Ecto neural progenitor cell (in vitro differentiated cells): ENCODE measurements at regions not wholly inside any gene's neighbourhood (a gene's known extent, or its start where the extent isn't known, plus 50 kb on each side); places are given as distances from the start of the nearest gene placed in this dataset.
"Not testable (repeated sequence)": the region's sequence is repeated elsewhere in the genome, so short reads cannot be mapped to it uniquely, and the experiment has no call there.

Experiments
- DNase-seq: peaks from one replicate; pipeline ENCODE4 v3.0.0-alpha.2; 2018; ENCODE audit warnings: low spot score

DNA sequence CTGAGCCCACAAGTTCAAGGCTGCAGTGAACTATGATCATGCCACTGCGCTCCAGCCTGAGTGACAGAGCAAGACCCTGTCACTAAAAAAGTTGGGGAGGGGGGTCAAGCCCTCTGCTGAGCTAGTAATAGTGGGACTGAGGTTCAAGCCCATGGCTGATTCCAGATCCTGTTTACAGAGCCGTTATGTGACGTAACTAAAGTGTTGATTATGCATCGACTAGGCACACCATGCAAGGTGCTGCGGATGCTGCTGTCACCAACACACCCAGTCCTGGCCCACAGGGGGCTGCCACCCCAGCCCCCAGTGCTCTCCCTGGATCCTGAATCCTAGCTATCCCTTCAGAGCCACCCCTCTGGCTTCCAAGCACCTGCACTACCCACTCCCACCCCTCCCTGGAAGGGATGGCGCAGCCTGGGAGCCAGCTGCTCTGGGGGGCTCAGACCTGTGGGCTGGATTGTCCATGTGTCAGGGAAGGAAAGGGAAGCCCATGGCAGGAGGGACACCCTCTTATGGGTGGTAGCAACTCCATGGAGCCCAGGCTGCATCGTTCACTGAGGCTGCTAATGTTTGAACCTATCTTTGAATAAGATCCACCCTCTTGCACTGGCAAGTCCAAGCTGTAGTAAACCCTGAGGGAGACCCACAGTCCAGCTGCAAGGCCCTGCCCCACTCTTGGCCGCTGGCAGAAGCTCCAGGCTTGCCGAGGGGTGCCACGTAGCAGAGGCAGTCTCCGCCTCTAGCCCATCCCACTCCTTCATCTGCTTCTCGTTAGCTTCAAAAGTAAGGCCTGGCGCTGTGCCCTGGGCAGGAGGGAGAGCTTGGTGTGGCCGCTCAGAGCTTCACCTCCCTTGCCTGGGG, 95.0 kb downstream of the SNX5 start:
- no peak for DNase-seq

DNA sequence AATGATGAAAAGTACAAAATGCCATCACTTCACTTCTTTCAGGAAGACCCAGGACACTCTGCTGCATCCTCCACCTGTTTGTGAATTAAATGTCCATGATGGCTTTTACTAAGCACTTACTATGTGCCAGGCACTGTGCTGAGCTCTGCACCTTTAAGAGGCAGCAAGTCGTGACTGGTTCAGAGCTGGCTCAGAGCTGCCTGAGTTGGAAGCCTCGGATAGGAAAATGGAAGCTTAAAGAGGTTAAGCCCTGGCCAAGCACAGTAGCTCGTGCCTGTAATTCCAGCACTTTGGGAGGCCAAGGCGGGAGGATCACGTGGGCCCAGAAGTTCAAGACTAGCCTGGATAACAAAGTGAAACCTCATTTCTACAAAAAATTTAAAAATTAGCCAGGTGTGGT, 95.6 kb downstream of the SNX5 start:
- no peak for DNase-seq

DNA sequence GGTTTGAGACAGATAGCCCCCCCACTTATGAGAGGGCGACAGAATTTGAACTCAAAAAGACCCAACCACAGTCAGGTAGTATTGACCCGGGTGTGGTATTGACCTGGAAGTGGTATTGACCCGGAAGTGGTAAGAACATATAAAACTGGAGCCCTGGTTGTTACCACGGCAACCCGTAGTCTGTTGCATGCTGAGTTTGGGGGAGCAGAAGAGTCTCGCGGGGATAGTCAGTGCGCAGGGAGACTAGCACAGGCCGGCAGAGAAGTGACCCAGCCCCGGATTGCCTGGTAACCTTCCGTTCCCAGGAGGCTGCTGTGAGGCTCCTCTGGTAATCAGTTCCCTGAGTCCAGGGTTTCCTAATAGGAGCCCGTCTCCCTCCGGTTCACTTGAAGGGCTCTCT, 96.2 kb downstream of the SNX5 start:
- DNase-seq, result no peak

DNA sequence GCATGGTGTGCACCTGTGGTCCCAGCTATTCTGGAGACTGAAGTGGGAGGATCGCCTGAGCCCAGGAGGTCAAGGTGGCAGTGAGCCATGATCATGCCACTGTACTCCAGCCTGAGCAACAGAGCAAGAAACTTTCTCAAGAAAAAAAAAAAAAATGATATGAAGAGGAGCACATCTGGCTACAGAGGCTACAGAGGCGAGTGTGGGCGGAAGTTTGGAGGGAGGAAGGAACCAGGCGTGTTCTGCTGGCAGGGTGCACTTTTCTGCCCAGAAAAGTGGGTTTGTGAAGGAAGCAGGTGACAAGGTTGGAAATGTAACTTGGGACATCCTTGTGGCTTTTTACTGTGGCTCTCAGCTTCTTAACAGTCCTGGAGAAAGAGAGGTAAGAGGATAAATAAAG, 96.7 kb downstream of the SNX5 start:
- no peak for DNase-seq

DNA sequence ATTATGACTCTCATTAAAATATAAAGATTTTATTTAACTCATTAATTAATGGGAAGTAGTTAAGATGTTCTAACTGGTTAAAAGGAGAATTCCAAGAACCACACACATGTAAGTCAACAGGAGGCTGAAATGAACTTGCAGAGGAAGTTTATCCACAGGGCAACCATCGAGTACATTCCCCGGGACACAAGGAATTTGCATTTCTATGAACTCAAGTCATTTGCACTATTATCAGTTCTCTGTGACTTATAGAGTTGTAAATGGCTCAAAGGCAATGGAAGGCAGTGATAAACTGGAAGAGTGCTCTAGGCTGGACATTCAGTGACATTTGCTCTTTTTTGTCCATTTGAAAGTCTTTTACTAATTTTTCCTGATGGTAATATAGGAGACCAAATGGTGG, 97.4 kb downstream of the SNX5 start:
- DNase-seq, result no peak

DNA sequence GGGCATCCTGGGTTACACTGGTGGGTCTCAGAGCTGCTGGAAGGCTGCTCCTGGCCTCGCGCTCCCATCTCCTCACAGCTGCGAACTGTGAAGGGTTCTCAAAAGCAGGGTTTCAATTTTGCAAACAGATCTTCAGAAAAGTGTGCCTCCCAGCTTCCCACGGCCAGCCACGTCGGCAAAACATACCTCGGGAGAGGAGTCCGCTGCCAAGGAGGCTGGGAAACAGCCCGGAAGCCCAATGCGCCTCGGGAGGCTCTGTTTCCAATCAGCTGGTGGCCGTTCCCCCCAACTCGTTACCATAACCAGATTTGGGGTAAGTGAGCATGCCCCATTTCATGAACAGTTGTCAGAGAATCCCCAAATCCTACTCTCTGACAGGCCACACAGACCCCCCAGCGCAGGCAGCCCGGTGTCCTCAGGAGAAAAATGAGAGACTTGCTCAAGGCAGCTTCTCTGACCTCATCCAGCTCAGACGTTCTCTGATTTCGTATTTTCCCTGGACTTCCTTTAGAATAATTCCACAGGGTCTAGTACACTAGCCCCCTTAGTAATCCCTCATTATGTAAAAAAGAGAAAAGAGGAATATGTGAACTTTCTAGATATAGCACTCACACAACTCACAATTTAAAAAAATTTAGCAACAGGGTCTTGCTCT, 98.4 kb downstream of the SNX5 start:
- DNase-seq, result no peak

DNA sequence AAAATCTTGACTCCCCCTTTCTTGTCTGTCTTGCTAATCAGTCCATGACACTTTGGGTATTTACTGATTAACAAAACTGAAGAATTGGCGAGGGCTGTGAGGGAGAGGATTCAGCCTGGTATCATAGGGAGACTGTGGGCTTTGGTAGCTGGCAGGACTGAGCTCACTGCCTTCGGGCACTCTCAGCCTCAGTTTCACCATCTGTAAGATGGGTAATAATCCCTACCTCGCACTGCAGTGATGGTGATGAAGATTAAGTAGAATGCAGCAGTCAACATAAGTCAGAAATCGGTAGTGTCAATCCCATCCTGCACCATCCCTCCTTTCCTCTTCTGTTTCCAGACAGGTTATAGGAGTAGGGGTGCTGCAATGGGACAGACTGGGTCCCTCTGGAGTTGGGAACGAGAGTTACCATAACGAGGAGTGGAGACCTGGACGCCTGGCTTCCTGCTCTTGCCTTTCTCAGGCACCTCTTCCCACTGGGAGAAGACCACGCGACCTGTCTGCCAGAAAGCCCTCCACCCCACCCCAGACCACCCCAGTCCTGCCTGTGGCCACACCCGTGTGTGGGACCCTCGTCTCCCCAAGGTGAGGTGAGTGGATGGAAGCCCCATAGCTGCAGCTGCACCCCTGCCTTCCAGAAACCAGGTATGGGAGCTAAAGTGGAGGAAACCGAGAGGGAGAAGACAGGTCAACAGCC, 99.1 kb downstream of the SNX5 start:
- no peak for DNase-seq

DNA sequence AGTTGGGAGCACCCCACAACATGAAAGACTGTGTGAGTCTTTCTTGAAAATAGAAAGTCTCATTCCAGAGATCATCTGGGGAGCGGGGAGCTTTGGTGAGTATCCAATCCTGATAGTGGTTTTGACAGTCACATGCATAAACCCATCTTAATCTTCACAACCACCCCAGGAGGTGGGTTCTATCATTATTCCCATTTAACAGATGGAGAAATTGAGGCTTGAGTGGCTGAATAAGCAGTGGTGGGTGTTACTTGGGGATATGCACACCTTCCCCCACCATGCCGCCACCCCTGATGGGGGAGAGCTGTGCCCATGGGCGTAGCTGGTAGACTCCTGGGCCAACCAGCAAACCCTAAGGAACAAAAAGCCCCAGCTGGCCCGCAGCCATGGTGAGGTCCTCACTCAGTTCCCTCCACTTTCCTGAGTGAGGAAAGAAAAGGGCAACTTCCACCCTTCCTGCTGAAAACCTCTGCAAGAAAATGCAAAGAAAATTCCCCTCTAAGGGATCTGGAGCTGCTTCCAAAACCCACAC, 99.8 kb downstream of the SNX5 start:
- DNase-seq, result no peak

DNA sequence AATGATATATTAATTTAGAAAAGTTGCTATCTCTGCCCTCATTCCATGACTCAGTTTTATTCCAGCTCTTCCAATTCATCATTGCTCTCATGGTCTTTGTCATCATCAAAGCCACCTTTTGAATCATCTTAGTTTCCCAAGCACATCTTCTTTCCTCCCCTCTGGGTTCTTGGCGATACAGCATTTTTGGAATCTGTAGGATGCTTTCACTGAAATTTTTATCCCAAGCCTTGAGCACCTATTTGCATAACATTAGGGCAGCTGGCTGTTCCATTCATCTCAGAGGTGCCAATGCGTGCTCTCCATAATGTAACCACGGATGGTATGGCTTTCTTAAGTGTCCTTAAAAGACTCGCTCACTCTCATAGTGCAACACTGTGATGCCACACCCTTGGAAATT, 100.4 kb downstream of the SNX5 start:
- DNase-seq, result no peak

DNA sequence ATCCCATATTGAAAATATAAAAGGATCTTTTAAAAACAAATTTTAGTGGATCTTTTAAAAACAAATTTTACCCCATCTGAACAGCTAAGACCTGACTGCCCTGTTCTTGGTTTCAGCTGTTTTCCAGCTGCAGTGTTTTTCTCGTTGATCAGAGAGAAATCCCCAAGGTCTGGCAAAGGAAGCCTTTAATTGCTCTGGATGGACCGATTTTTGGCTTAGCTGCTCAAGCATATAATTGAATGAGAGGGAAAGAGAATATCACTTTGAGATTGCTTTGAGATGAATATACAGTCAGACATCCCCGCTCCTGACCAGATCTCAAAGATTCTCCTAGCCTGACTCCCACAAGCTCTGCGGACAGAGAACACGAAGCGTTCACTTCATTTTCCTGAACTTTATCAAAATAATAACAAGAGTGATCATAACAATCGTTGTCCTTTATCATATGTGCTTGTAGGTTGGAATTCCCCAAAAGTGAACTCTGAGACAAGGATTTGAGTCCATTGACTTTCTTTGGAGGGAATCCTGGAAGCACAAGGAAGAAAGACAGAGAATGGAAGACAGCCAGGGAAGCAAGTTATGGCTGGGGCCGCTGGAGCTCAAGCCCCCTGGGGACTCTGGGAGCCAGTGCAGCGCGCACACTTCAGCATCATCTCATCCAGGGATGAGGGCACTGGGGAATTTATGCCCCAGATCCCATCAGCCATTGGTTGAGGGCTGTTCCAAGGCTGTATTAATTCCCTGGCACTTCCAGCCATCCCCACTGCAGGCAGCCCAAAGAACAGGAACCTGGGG, 101.3 kb downstream of the SNX5 start:
- DNase-seq, result no peak

DNA sequence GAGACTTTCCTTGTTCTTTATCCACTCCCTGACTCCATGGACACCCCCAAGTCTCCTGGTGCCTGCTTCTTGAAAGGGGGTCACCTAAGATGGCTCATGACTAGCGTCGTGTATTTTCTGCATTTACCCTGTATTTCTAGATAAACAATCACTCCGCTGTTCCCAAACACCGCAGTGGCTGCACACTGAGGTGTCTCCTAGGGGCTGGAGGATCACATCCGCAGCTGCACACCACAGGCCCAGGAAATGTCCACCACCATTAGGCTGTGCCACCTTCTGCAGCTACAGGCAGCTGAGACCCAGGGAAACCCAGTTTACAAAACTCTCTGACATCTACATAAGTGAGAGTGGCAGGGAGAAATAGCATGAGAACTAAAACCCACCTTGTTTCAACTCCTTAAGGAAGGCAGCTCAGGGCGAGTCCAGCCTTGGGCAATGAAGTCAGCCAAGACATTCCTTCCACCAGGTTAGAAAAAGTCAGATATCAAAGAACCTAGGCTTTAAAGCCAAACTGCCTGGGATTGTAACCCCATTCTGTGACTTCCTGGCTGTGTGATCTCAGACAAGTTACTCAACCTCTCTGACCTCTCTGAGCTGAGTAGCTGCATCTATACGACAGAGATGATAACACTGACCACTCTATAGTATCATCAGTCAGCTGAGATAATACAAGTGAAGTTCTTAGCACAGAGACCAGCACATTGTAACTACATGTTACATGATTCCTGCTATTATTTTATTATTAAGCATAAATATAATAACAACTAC, 102.2 kb downstream of the SNX5 start:
- DNase-seq, result no peak

DNA sequence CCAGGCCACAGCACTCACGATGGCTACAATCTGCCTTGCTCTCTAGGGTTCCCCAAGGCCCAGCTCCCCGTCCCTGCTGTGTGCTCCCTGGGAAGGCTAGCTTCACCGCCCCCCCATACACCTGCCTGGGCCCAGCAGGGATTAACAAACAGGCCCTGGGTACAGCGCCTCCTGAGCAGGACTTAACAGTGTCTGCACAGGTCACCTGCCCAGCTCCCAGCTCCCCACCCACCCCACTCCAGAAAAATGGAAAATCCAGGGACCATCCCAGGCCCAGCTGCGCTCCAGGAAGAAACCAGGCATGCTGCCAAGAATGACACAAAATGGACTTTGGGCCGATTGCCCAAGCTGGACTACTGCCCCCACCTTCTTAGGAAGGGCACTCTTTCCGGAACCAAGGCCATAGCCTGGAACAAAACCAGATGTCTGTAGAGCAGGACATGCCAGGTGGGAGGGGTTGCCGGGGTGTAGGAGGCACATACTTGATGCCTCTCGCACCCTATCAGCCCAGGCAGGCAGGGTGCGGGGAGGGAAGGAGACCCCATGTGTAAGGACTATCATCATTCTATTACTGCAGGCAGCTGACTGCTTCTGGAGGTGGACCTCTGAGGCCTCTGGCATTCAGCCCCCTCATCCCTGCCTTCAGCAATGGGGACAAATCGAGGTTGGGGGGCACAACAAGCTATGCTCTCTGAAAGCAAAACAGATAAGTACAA, 104.9 kb downstream of the SNX5 start:
- no peak for DNase-seq

DNA sequence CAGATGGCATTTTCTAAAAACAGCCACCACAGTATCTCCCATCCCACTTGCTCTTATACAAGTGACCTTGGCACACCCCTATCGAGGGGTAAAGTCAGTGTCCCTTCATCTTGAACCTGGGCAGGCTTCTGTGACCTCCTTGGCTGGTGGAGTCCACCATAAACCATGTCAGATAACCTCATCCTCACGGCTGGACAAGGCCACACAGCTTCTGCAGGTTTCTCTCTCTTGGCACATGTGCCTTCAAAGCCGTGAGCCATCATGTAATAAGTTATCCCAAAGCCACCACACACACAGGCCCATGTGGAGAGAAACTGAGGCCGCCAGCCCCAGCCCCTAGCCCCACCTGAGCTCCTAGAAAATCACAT, 105.4 kb downstream of the SNX5 start:
- DNase-seq, result no peak

DNA sequence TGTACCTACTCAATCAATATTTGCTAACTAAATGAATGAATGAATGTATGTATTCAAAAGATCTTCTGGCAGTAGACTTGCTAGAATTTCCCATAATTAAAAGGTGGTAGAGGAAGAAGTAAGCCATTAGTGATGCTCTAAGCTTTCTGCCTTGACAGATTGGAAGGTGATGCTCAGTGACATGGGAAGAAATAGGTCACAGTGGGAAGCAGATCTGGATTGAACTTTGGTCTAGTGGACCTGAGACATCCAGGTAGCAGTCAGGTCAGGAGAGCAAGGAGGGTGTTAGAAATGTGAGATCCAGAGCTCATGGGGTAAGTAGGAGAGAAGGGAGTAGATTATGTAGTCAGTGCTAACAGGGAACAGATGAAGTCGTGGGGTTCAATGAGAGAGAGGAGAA, 106.4 kb downstream of the SNX5 start:
- no peak for DNase-seq

DNA sequence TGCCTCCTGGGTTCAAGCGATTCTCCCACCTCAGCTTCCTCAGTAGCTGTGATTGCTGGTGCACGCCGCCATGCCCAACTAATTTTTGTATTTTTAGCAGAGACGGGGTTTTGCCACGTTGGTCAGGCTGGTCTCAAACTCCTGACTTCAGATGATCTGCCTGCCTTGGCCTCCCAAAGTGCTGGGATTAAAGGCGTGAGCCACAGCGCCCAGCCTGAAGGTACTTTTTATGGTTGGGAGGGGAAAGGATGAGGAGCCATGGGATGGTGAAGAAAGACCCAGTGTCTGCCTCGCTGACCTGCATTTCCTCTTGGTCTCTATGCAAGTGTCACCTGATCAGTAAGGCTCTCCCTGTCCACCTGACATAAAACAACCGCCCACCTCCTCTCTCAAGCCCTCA, 107.0 kb downstream of the SNX5 start:
- not testable (repeated sequence) for DNase-seq

DNA sequence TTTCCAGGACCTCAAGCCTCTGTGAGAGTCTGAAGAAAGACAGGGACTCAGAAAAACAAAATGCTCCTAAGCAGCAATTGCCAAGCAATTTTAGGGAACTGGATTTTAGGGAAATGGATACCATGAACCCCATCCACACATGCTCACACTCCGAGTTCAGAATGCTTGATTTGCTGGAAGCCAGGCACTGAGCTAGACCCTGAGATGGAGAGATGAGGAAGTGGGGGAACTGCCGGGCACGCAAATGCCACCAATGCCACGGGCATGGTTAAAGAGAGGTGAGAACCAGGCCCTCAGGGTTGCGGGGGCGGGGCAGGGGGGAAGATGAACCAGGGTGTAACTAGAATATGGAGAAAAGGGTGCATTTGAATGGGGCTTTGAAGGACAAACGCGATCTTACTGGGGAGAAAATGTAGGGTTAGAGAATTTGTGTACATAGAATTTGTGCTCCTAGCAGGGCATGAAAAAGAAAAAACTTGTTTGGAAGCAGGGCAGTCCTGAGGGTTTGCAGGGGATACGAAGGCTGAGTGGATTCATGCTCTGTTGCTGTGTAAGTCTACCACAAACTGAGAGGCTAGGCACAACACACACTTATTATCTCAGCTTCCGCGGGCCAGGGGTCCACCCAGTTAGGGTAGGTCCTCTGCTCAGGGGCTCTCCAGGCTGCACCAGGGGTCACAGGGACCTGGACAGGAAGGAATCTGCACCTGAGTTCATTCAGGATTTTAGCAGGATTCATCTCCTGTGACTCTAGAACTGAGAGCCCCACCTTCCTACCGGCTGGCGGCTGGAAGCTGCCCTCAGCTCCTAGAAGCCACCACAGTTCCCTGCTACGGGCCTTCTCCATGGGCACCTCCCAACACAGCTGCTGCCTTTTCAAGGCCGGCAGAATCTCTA, 108.0 kb downstream of the SNX5 start:
- DNase-seq, result no peak

DNA sequence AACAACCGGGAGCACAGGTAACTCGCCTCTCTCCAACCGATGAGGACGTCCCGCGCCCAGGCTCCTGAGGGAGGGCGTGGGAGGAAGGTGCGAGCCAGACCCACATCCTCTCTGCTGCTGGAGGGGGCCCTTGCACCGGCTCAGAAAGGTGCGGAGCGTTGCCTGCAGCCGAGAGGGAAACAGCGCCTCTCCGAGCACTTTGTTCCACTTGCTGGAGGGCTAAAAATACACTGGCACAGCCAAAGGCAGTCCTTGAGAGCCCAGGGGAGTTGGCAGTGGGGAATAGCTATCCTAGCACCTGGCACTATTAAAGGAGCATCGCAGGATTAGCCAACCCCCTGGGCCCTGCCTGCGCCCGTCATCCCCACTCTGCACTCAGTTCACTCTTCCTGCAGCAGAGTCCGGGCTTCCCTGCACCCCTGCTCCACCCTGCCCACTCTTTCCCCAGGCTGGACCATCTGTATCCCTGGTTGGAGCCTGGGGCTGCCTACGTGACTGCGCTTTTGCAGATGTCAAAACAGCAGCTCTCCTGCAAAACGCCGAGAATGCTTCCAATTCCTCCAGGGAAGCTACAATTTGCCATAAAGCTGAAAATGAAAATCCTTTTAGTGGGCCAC, 108.9 kb downstream of the SNX5 start:
- DNase-seq, result no peak

DNA sequence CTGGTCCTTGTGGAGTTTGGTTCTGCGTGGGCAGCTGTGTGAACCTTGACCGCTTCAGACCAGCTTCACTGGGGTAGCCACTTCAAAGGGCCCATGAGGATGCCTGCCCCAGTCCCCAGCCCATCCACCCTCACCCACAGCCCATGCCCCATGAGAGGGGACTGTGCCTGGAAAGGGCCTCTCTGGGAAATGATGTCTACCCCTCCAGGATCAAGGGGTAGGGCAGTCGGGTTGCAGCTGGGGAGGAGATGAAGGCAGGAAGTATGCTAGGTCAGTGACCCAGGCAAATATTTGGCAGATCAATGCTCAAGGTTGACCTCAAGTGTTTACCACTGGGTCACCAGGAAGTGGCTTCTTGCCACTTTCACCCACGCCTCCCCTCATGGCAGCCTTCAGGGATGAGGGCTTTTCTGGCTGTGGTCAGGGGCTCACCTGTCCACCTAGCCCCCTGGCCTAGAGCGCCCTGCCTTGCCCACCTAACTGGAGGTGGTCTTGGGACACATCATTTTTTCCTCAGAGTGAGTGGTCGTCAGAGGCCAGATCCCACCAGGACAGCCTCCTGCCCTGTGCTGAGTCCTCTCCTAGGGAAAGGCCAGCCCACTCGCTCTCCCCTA, 109.5 kb downstream of the SNX5 start:
- DNase-seq, result no peak
